HFFc6 (cell line): ENCODE measurements at regions not wholly inside any gene's neighbourhood (a gene's known extent, or its start where the extent isn't known, plus 50 kb on each side); places are given as distances from the start of the nearest gene placed in this dataset.
A peak's percentile ranks its signal among the peaks of the same experiment; 100 is the strongest.

Experiments used
- DNase-seq: peaks from one replicate; pipeline ENCODE4 v3.0.0-alpha.2; 2018
- H3K27ac Mint-ChIP-seq: 2 replicates; pipeline ENCODE4 v1.8.0; 2020; ENCODE audit warnings: mild to moderate bottlenecking, mixed read lengths
- H3K27me3 Mint-ChIP-seq: 2 replicates; pipeline ENCODE4 v1.8.0; 2021; ENCODE audit warnings: mild to moderate bottlenecking, moderate library complexity, mixed read lengths; ENCODE audit not compliant: insufficient read depth
- H3K36me3 Mint-ChIP-seq: 2 replicates; pipeline ENCODE4 v1.8.0; 2021; ENCODE audit warnings: low read depth, mixed read lengths
- H3K4me1 Mint-ChIP-seq: 2 replicates; pipeline ENCODE4 v1.8.0; 2020; ENCODE audit warnings: low read depth, mixed read lengths
- H3K4me3 Mint-ChIP-seq: 2 replicates; pipeline ENCODE4 v1.8.0; 2020; ENCODE audit warnings: mild to moderate bottlenecking, moderate library complexity, mixed read lengths
- H3K9me3 Mint-ChIP-seq: 2 replicates; pipeline ENCODE4 v1.8.0; 2020; ENCODE audit warnings: mild to moderate bottlenecking, mixed read lengths
- CTCF ChIP-seq: fragments of 200-600 bp; sonication (generic); IDR thresholded peaks from 2 replicates; pipeline ENCODE4 v1.5.0; 2021; ENCODE audit warnings: antibody characterized with exemption, mild to moderate bottlenecking

GRCh38 chr3:162489853-162490252 is 993.2 kb downstream of the OTOL1 start:
- TF ChIP-seq CTCF, result peak; percentile 36
- Mint-ChIP-seq H3K4me3 (no peak overlapping the region), H3K36me3 (no peaks in the 10 kb centered on the region), H3K27ac (no peak overlapping the region), H3K4me1 (peaks cover 22% of the 10 kb centered on the region), H3K9me3 (no peaks in the 10 kb centered on the region), H3K27me3 (no peaks in the 10 kb centered on the region)
- DNase-seq, result peak; percentile 5

GRCh38 chr3:162491952-162492351 is 995.3 kb downstream of the OTOL1 start:
- Mint-ChIP-seq H3K4me1 (peaks cover 22% of the 10 kb centered on the region), H3K27me3 (no peaks in the 10 kb centered on the region), H3K27ac (peak overlapping the region; percentile 76; the same call in 1 of the 2 replicates), H3K36me3 (0 out of 2 replicates have a peak, but pooled peaks cover 5% of the 10 kb centered on the region), H3K4me3 (peak overlapping the region; percentile 55; the same call in 1 of the 2 replicates), H3K9me3 (no peaks in the 10 kb centered on the region)
- no peak for DNase-seq
- TF ChIP-seq CTCF, result no peak

- peak overlapping the region; percentile 76 for H3K27ac Mint-ChIP-seq
- H3K9me3 Mint-ChIP-seq, result no peaks in the 10 kb centered on the region
- DNase-seq, result peak; percentile 78
- TF ChIP-seq CTCF, result no peak
- H3K4me1 Mint-ChIP-seq, result peaks cover 22% of the 10 kb centered on the region
- peak overlapping the region; percentile 55 for H3K4me3 Mint-ChIP-seq
- H3K36me3 Mint-ChIP-seq, result 0 out of 2 replicates have a peak, but pooled peaks cover 5% of the 10 kb centered on the region
- H3K27me3 Mint-ChIP-seq, result no peaks in the 10 kb centered on the region
Observed at GRCh38 chr3:162492446-162493081, 996.0 kb downstream of the OTOL1 start.

GRCh38 chr3:162498626-162499025 is 1002.0 kb downstream of the OTOL1 start:
- Mint-ChIP-seq H3K27ac (no peak overlapping the region), H3K4me1 (peaks cover 1% of the 10 kb centered on the region), H3K9me3 (no peaks in the 10 kb centered on the region), H3K4me3 (no peak overlapping the region), H3K36me3 (0 out of 2 replicates have a peak, but pooled peaks cover 5% of the 10 kb centered on the region), H3K27me3 (peaks cover 1% of the 10 kb centered on the region; the same call in 1 of the 2 replicates)
- TF ChIP-seq CTCF, result no peak
- DNase-seq, result no peak

GRCh38 chr3:162507397-162507796 is 1010.8 kb downstream of the OTOL1 start:
- Mint-ChIP-seq H3K36me3 (no peaks in the 10 kb centered on the region), H3K27ac (no peak overlapping the region), H3K4me1 (peaks cover 12% of the 10 kb centered on the region), H3K4me3 (no peak overlapping the region), H3K9me3 (no peaks in the 10 kb centered on the region), H3K27me3 (peaks cover 1% of the 10 kb centered on the region; the same call in 1 of the 2 replicates)
- no peak for DNase-seq
- no peak for TF ChIP-seq CTCF
